WTC11 (cell line): ENCODE measurements at regions not wholly inside any gene's neighbourhood (a gene's known extent, or its start where the extent isn't known, plus 50 kb on each side); places are given as distances from the start of the nearest gene placed in this dataset.
"Not testable (repeated sequence)": the region's sequence is repeated elsewhere in the genome, so short reads cannot be mapped to it uniquely, and the experiment has no call there.

Experiments
- ATAC-seq: fragments of 200-7000 bp; cut with Tn5 transposase; 2 replicates; pipeline ENCODE4 v1.10.0; 2021; ENCODE audit warnings: mild to moderate bottlenecking, moderate library complexity
- CTCF ChIA-PET: fragments of 300-600 bp; sonication (Branson Sonifier 250); formaldehyde crosslinking; loops from one replicate; lab custom pipeline; 2021; ENCODE audit warnings: antibody characterized with exemption; lab: Charles Lee
- POLR2A ChIA-PET: fragments of 350-600 bp; sonication (Branson Sonifier 250); formaldehyde crosslinking; loops from one replicate; lab custom pipeline; 2021; ENCODE audit warnings: antibody characterized with exemption; lab: Charles Lee
- DNase-seq: peaks from one replicate; pipeline ENCODE4 v3.0.0; 2021; ENCODE audit warnings: low spot score
- H3K27ac Mint-ChIP-seq: 2 replicates; pipeline ENCODE4 v1.8.0; 2021; ENCODE audit warnings: mixed read lengths
- H3K27me3 Mint-ChIP-seq: 2 replicates; pipeline ENCODE4 v1.8.0; 2021; ENCODE audit warnings: low read depth, mild to moderate bottlenecking, moderate library complexity, mixed read lengths
- H3K36me3 Mint-ChIP-seq: 2 replicates; pipeline ENCODE4 v1.8.0; 2021; ENCODE audit warnings: mixed read lengths
- H3K4me1 Mint-ChIP-seq: 2 replicates; pipeline ENCODE4 v1.8.0; 2022; ENCODE audit warnings: mixed read lengths
- H3K4me3 Mint-ChIP-seq: 2 replicates; pipeline ENCODE4 v1.8.0; 2021; ENCODE audit warnings: mild to moderate bottlenecking, moderate library complexity, mixed read lengths
- H3K9me3 Mint-ChIP-seq: 2 replicates; pipeline ENCODE4 v1.8.0; 2021; ENCODE audit warnings: mixed read lengths
- ATF1 ChIP-seq: sonication (generic); formaldehyde crosslinking; IDR thresholded peaks from 2 replicates; pipeline ENCODE4 v1.8.1; 2023; ENCODE audit warnings: mild to moderate bottlenecking, moderate library complexity, missing genetic modification reagents
- CREM ChIP-seq: sonication (generic); formaldehyde crosslinking; IDR thresholded peaks from 2 replicates; pipeline ENCODE4 v1.8.1; 2022; ENCODE audit warnings: mild to moderate bottlenecking, missing genetic modification reagents, moderate library complexity
- EMX1 ChIP-seq: fragments of 250-450 bp; sonication (Bioruptor Pico); IDR thresholded peaks from 2 replicates; pipeline ENCODE4 v1.8.0; 2021; ENCODE audit warnings: mild to moderate bottlenecking
- HMGA2 ChIP-seq: fragments of 250-450 bp; sonication (Bioruptor Pico); IDR thresholded peaks from 2 replicates; pipeline ENCODE4 v1.4.0; 2021; ENCODE audit warnings: mild to moderate bottlenecking, moderate library complexity
- NFATC4 ChIP-seq: fragments of 250-450 bp; sonication (Bioruptor Pico); IDR thresholded peaks from 2 replicates; pipeline ENCODE4 v1.9.0; 2021; ENCODE audit warnings: mild to moderate bottlenecking
- NFYB ChIP-seq: sonication (generic); formaldehyde crosslinking; conservative IDR thresholded peaks from 2 replicates; pipeline ENCODE4 v1.8.0; 2022; ENCODE audit warnings: low read depth, missing genetic modification reagents
- SMAD4 ChIP-seq: sonication (generic); formaldehyde crosslinking; IDR thresholded peaks from 2 replicates; pipeline ENCODE4 v1.8.0; 2022; ENCODE audit warnings: mild to moderate bottlenecking, missing genetic modification reagents
- TEAD4 ChIP-seq: sonication (generic); formaldehyde crosslinking; IDR thresholded peaks from 2 replicates; pipeline ENCODE4 v1.8.0; 2022; ENCODE audit warnings: mild to moderate bottlenecking, missing genetic modification reagents
- ZNF121 ChIP-seq: sonication (generic); formaldehyde crosslinking; IDR thresholded peaks from 2 replicates; pipeline ENCODE4 v1.8.0; 2023; ENCODE audit warnings: missing genetic modification reagents
- ZNF138 ChIP-seq: sonication (generic); formaldehyde crosslinking; conservative IDR thresholded peaks from 2 replicates; pipeline ENCODE4 v1.8.1; 2022; ENCODE audit warnings: mild to moderate bottlenecking, moderate library complexity, missing genetic modification reagents
- ZNF232 ChIP-seq: sonication (generic); formaldehyde crosslinking; IDR thresholded peaks from 2 replicates; pipeline ENCODE4 v1.8.0; 2022; ENCODE audit warnings: mild to moderate bottlenecking, missing genetic modification reagents
- ZNF423 ChIP-seq: fragments of 250-450 bp; sonication (Bioruptor Pico); IDR thresholded peaks from 2 replicates; pipeline ENCODE4 v2.1.2; 2022; ENCODE audit warnings: mild to moderate bottlenecking, moderate library complexity
- TF ChIP-seq, protein P1 (sequence below): sonication (generic); formaldehyde crosslinking; IDR thresholded peaks from 2 replicates; pipeline ENCODE4 v1.8.1; 2023; ENCODE audit warnings: mild to moderate bottlenecking, moderate library complexity, missing genetic modification reagents
- TF ChIP-seq, protein P2 (sequence below): sonication (generic); formaldehyde crosslinking; IDR thresholded peaks from 2 replicates; pipeline ENCODE4 v1.8.0; 2022; ENCODE audit warnings: mild to moderate bottlenecking, missing genetic modification reagents
- TF ChIP-seq, protein P3 (sequence below): fragments of 250-450 bp; sonication (Bioruptor Pico); IDR thresholded peaks from 2 replicates; pipeline ENCODE4 v1.8.0; 2021; ENCODE audit warnings: mild to moderate bottlenecking
- TF ChIP-seq, protein P4 (sequence below): sonication (generic); formaldehyde crosslinking; IDR thresholded peaks from 2 replicates; pipeline ENCODE4 v1.8.1; 2023; ENCODE audit warnings: mild to moderate bottlenecking, missing genetic modification reagents
- TF ChIP-seq, protein P5 (sequence below): fragments of 200-600 bp; IDR thresholded peaks from 2 replicates; pipeline ENCODE4 v1.8.0; 2022; ENCODE audit warnings: antibody characterized with exemption
- TF ChIP-seq, protein P6 (sequence below): sonication (generic); formaldehyde crosslinking; IDR thresholded peaks from 2 replicates; pipeline ENCODE4 v1.8.1; 2022; ENCODE audit warnings: mild to moderate bottlenecking, moderate library complexity, missing genetic modification reagents
- TF ChIP-seq, protein P7 (sequence below): fragments of 250-450 bp; sonication (Bioruptor Pico); IDR thresholded peaks from 2 replicates; pipeline ENCODE4 v2.1.2; 2022; ENCODE audit warnings: mild to moderate bottlenecking, moderate library complexity

DNA sequence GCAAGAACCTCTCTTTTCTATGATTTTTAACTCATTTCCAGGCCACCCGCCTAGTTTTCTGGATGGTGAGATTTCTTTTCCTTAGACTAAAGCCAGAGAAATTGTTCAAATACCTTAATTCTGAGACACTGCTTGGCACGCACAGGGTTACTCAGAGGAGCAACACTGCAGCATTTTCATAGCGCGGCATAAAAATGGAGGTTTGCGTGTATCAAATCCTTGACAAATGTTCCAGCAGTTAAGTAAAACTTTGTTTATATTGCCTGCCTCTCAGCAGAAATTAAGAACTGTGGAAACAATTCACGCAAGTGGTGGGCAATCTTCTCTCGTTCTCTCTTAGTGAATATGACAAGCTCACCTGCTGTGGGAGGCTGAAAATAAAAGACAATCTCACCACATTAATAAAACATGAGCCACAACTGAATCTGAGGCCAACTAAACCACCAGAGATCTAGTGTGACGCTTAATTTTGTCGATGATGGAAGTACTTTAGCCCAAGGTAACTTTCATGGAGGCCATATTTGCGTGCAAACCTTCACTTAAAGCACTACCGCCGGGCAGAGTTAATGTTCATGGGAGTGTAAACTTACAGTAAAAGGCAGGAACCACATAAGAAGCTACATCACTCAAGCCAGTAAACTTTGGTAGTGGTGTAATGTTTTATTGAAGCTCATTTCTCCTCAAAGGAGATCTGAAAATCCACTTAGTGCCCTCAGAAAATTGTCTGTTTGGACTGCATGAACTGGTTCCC lies 894.8 kb upstream of the EPHA5 start:
- DNase-seq = no peak
- ATAC-seq = no peak
- Mint-ChIP-seq H3K9me3 (peaks cover 9% of the 10 kb centered on the region; the same call in 1 of the 2 replicates), H3K4me3 (no peak overlapping the region), H3K36me3 (no peaks in the 10 kb centered on the region), H3K4me1 (peaks cover 5% of the 10 kb centered on the region), H3K27me3 (no peaks in the 10 kb centered on the region), H3K27ac (no peak overlapping the region)
- TF ChIP-seq, protein P1, sequence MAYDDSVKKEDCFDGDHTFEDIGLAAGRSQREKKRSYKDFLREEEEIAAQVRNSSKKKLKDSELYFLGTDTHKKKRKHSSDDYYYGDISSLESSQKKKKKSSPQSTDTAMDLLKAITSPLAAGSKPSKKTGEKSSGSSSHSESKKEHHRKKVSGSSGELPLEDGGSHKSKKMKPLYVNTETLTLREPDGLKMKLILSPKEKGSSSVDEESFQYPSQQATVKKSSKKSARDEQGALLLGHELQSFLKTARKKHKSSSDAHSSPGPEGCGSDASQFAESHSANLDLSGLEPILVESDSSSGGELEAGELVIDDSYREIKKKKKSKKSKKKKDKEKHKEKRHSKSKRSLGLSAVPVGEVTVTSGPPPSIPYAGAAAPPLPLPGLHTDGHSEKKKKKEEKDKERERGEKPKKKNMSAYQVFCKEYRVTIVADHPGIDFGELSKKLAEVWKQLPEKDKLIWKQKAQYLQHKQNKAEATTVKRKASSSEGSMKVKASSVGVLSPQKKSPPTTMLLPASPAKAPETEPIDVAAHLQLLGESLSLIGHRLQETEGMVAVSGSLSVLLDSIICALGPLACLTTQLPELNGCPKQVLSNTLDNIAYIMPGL (CRISPR knock-in tag) = no peak
- TF ChIP-seq, protein P2, sequence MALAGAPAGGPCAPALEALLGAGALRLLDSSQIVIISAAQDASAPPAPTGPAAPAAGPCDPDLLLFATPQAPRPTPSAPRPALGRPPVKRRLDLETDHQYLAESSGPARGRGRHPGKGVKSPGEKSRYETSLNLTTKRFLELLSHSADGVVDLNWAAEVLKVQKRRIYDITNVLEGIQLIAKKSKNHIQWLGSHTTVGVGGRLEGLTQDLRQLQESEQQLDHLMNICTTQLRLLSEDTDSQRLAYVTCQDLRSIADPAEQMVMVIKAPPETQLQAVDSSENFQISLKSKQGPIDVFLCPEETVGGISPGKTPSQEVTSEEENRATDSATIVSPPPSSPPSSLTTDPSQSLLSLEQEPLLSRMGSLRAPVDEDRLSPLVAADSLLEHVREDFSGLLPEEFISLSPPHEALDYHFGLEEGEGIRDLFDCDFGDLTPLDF = no peak
- no peak for TF ChIP-seq ATF1 (CRISPR knock-in tag)
- TF ChIP-seq ZNF138 = no peak
- TF ChIP-seq NFYB = no peak
- no peak for TF ChIP-seq CREM (CRISPR knock-in tag)
- TF ChIP-seq ZNF423 (CRISPR knock-in tag) = no peak
- TF ChIP-seq, protein P3, sequence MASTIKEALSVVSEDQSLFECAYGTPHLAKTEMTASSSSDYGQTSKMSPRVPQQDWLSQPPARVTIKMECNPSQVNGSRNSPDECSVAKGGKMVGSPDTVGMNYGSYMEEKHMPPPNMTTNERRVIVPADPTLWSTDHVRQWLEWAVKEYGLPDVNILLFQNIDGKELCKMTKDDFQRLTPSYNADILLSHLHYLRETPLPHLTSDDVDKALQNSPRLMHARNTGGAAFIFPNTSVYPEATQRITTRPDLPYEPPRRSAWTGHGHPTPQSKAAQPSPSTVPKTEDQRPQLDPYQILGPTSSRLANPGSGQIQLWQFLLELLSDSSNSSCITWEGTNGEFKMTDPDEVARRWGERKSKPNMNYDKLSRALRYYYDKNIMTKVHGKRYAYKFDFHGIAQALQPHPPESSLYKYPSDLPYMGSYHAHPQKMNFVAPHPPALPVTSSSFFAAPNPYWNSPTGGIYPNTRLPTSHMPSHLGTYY (CRISPR knock-in tag) = no peak
- no peak for TF ChIP-seq ZNF232 (CRISPR knock-in tag)
- no peak for TF ChIP-seq TEAD4 (CRISPR knock-in tag)
- ChIA-PET CTCF (no interaction called here), POLR2A (no interaction called here)

DNA sequence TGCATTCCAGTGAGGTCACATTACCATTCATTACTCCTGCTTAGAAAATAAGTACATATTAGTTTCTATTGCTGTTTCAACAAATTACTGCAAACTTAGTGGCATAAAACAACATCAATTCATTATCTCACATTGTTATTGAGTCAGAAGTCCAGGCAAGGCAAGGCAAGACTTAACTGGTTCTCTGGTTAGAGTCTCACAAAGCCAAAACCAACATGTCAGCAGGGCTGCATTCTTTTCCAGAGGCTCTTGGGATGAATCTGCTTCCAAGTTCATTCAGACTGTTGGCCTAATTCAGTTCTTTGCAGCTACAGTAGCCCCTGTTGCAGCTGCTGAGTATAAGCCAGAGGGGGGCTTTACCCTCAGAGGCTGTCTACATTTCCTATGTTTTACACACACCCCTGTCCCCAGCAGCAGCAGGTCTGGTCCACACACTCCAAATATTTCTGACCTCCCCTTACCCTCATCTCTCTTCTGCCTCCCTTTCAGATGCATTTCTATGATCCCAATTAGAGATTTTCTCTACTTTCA lies 892.1 kb upstream of the EPHA5 start:
- no peaks in the 10 kb centered on the region for H3K27me3 Mint-ChIP-seq
- CTCF ChIA-PET = no interaction called here
- ATAC-seq = no peak
- H3K4me1 Mint-ChIP-seq = peaks cover 10% of the 10 kb centered on the region
- TF ChIP-seq NFATC4 (no peak), ZNF423 (CRISPR knock-in tag) (no peak), ZNF121 (no peak), EMX1 (CRISPR knock-in tag) (no peak), SMAD4 (CRISPR knock-in tag) (no peak), HMGA2 (CRISPR knock-in tag) (no peak)
- TF ChIP-seq, protein P4, sequence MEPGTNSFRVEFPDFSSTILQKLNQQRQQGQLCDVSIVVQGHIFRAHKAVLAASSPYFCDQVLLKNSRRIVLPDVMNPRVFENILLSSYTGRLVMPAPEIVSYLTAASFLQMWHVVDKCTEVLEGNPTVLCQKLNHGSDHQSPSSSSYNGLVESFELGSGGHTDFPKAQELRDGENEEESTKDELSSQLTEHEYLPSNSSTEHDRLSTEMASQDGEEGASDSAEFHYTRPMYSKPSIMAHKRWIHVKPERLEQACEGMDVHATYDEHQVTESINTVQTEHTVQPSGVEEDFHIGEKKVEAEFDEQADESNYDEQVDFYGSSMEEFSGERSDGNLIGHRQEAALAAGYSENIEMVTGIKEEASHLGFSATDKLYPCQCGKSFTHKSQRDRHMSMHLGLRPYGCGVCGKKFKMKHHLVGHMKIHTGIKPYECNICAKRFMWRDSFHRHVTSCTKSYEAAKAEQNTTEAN (CRISPR knock-in tag) = no peak
- TF ChIP-seq, protein P5, sequence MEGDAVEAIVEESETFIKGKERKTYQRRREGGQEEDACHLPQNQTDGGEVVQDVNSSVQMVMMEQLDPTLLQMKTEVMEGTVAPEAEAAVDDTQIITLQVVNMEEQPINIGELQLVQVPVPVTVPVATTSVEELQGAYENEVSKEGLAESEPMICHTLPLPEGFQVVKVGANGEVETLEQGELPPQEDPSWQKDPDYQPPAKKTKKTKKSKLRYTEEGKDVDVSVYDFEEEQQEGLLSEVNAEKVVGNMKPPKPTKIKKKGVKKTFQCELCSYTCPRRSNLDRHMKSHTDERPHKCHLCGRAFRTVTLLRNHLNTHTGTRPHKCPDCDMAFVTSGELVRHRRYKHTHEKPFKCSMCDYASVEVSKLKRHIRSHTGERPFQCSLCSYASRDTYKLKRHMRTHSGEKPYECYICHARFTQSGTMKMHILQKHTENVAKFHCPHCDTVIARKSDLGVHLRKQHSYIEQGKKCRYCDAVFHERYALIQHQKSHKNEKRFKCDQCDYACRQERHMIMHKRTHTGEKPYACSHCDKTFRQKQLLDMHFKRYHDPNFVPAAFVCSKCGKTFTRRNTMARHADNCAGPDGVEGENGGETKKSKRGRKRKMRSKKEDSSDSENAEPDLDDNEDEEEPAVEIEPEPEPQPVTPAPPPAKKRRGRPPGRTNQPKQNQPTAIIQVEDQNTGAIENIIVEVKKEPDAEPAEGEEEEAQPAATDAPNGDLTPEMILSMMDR = no peak
- TF ChIP-seq, protein P6, sequence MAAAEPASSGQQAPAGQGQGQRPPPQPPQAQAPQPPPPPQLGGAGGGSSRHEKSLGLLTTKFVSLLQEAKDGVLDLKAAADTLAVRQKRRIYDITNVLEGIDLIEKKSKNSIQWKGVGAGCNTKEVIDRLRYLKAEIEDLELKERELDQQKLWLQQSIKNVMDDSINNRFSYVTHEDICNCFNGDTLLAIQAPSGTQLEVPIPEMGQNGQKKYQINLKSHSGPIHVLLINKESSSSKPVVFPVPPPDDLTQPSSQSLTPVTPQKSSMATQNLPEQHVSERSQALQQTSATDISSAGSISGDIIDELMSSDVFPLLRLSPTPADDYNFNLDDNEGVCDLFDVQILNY = no peak
- TF ChIP-seq, protein P7, sequence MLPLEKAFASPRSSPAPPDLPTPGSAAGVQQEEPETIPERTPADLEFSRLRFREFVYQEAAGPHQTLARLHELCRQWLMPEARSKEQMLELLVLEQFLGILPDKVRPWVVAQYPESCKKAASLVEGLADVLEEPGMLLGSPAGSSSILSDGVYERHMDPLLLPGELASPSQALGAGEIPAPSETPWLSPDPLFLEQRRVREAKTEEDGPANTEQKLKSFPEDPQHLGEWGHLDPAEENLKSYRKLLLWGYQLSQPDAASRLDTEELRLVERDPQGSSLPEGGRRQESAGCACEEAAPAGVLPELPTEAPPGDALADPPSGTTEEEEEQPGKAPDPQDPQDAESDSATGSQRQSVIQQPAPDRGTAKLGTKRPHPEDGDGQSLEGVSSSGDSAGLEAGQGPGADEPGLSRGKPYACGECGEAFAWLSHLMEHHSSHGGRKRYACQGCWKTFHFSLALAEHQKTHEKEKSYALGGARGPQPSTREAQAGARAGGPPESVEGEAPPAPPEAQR (CRISPR knock-in tag) = no peak
- TF ChIP-seq, all 79 proteins: peak for 0
- POLR2A ChIA-PET = no interaction called here
- Mint-ChIP-seq H3K9me3 (peaks cover 9% of the 10 kb centered on the region; the same call in 1 of the 2 replicates), H3K27ac (no peak overlapping the region), H3K36me3 (no peaks in the 10 kb centered on the region), H3K4me3 (no peak overlapping the region)
- no peak for DNase-seq

DNA sequence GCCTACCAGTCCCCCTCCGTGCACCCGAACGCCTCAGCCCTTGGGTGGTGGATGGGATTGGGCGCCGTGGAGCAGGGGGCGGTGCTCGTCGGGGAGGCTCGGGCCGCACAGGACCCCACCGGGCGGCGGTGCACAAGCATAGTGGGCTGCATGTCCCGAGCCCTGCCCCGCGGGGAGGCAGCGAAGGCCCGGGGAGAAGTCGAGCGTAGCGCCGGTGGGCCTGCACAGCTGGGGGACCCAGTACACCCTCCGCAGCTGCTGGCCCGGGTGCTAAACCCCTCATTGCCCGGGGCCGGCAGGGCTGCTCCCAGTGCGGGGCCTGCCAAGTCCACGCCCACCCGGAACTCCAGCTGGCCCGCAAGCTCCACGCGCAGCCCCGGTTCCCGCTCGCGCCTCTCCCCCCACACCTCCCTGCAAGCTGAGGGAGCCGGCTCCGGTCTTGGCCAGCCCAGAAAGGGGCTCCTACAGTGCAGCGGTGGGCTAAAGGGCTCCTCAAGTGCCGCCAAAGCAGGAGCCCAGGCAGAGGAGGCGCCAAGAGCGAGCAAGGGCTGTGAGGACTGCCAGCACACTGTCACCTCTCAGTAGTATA lies 891.3 kb upstream of the EPHA5 start:
- H3K9me3 Mint-ChIP-seq = peaks cover 14% of the 10 kb centered on the region
- ATAC-seq, H3K27me3 Mint-ChIP-seq, CTCF ChIA-PET, H3K4me3 Mint-ChIP-seq, POLR2A ChIA-PET, DNase-seq, H3K36me3 Mint-ChIP-seq, H3K4me1 Mint-ChIP-seq, H3K27ac Mint-ChIP-seq: not testable (repeated sequence)
